ENCODE measurements at regions not wholly inside any gene's neighbourhood (a gene's known extent, or its start where the extent isn't known, plus 50 kb on each side); places are given as distances from the start of the nearest gene placed in this dataset.

GRCh38 chrX:116823677-116824076 is 360.9 kb upstream of the CT83 start:
- intact Hi-C loops (cut with micrococcal nuclease) = no loop called here
- no peaks in the 10 kb centered on the region for H3K4me1 ChIP-seq (ENCODE audit: control insufficient read depth in 1 of 2, insufficient read depth in 2 of 2, low read length in 2 of 2)
- H3K9me3 ChIP-seq (ENCODE audit: control insufficient read depth in 1 of 2, insufficient read depth in 1 of 2, low read depth in 1 of 2, low read length in 2 of 2) = no peaks in the 10 kb centered on the region
- no peak for TF ChIP-seq MAX (IDR thresholded peaks at IDR 0.05)
- no peak for TF ChIP-seq EZH2 (IDR thresholded peaks at IDR 0.05)
- no peak for TF ChIP-seq ZFX (IDR thresholded peaks at IDR 0.05)
- no peak for TF ChIP-seq SIN3A (IDR thresholded peaks at IDR 0.05; ENCODE audit: low read depth)
- no peak for TF ChIP-seq EZH2phosphoT487 (IDR thresholded peaks at IDR 0.05; ENCODE audit: borderline replicate concordance)
- TF ChIP-seq TCF7L2 (IDR thresholded peaks at IDR 0.05; ENCODE audit: borderline replicate concordance, extremely low read depth, insufficient read depth, insufficient read length) = no peak
- no peak for TF ChIP-seq ELF1 (IDR thresholded peaks at IDR 0.05; ENCODE audit: borderline replicate concordance, low read depth)
- TF ChIP-seq RAD21 (IDR thresholded peaks at IDR 0.05; ENCODE audit: low read depth) = no peak
- no peak for TF ChIP-seq FOSL1 (IDR thresholded peaks at IDR 0.05; ENCODE audit: low read depth)
- TF ChIP-seq ZNF274 (IDR thresholded peaks at IDR 0.05; ENCODE audit: low read depth, low read length) = no peak
- TF ChIP-seq EGR1 (IDR thresholded peaks at IDR 0.05; ENCODE audit: low read depth) = no peak
- BruUV-seq (replicated peaks) = no TSS peak
- POLR2A ChIA-PET = no interaction called here
- no peaks in the 10 kb centered on the region for H4K20me1 ChIP-seq (ENCODE audit: insufficient read depth)
- no peak overlapping the region for H3K9ac ChIP-seq (ENCODE audit: low read length)
- no peak for ATAC-seq
- no peak overlapping the region for H3K4me3 ChIP-seq (replicated peaks in 1 of 2; ENCODE audit: low read depth in 1 of 2, low read length in 2 of 2)
- CTCF ChIA-PET = no interaction called here
- no peaks in the 10 kb centered on the region for H3K27me3 ChIP-seq (ENCODE audit: insufficient read depth, low read length)
- RAD21 ChIA-PET (ENCODE audit: low non-redundant PET in 1 of 2, low total read pairs in 2 of 2, uncharacterized antibody in 2 of 2, unreplicated experiment in 2 of 2) = no interaction called here
- no peaks in the 10 kb centered on the region for H3K36me3 ChIP-seq (ENCODE audit: control insufficient read depth in 1 of 2, insufficient read depth in 2 of 2, low read length in 2 of 2)
- DNase-seq (ENCODE audit: low read depth, low spot score) = no peak
- no peak overlapping the region for H3K27ac ChIP-seq (ENCODE audit: low read depth, low read length)
- H2AFZ ChIP-seq (ENCODE audit: low read depth, low read length, poor library complexity, severe bottlenecking) = no peak overlapping the region
- H3K79me2 ChIP-seq (ENCODE audit: insufficient read depth, low read length) = no peaks in the 10 kb centered on the region
- no peak overlapping the region for H3K4me2 ChIP-seq (ENCODE audit: low read length)
- H3K9me2 ChIP-seq (ENCODE audit: insufficient read depth) = no peaks in the 10 kb centered on the region

GRCh38 chrX:116806288-116806802 is 343.6 kb upstream of the CT83 start:
- H4K20me1 ChIP-seq (ENCODE audit: insufficient read depth) = no peaks in the 10 kb centered on the region
- H3K9me3 ChIP-seq (ENCODE audit: control insufficient read depth in 1 of 2, insufficient read depth in 1 of 2, low read depth in 1 of 2, low read length in 2 of 2) = no peaks in the 10 kb centered on the region
- no peaks in the 10 kb centered on the region for H3K4me1 ChIP-seq (ENCODE audit: control insufficient read depth in 1 of 2, insufficient read depth in 2 of 2, low read length in 2 of 2)
- no peaks in the 10 kb centered on the region for H3K79me2 ChIP-seq (ENCODE audit: insufficient read depth, low read length)
- no peak overlapping the region for H2AFZ ChIP-seq (ENCODE audit: low read depth, low read length, poor library complexity, severe bottlenecking)
- intact Hi-C loops (cut with micrococcal nuclease) = no loop called here
- POLR2A ChIA-PET = no interaction called here
- H3K9ac ChIP-seq (ENCODE audit: low read length) = no peak overlapping the region
- H3K27me3 ChIP-seq (ENCODE audit: insufficient read depth, low read length) = no peaks in the 10 kb centered on the region
- BruUV-seq (replicated peaks) = no TSS peak
- no peak for ATAC-seq
- TF ChIP-seq YY1 (IDR thresholded peaks at IDR 0.05; ENCODE audit: extremely low read depth, insufficient replicate concordance, low read depth, low read length) = no peak
- TF ChIP-seq SP1 (IDR thresholded peaks at IDR 0.05; ENCODE audit: low read depth) = no peak
- TF ChIP-seq EZH2phosphoT487 (IDR thresholded peaks at IDR 0.05; ENCODE audit: borderline replicate concordance) = no peak
- TF ChIP-seq EZH2 (IDR thresholded peaks at IDR 0.05) = no peak
- no peak for TF ChIP-seq RAD21 (IDR thresholded peaks at IDR 0.05; ENCODE audit: low read depth)
- TF ChIP-seq CTCF (IDR thresholded peaks at IDR 0.05 in 2 of 3, conservative IDR thresholded peaks at IDR 0.05 in 1 of 3; ENCODE audit: borderline replicate concordance in 1 of 3, insufficient read depth in 1 of 3, low read depth in 2 of 3, low read length in 2 of 3) = no peak
- TF ChIP-seq TCF7L2 (IDR thresholded peaks at IDR 0.05; ENCODE audit: borderline replicate concordance, extremely low read depth, insufficient read depth, insufficient read length) = no peak
- no peak for TF ChIP-seq ZBTB33 (IDR thresholded peaks at IDR 0.05; ENCODE audit: extremely low read depth, insufficient replicate concordance, low read length)
- no peak for TF ChIP-seq POLR2A (IDR thresholded peaks at IDR 0.05; ENCODE audit: borderline replicate concordance, extremely low read depth, insufficient read depth, insufficient read length)
- no peak for TF ChIP-seq ZFX (IDR thresholded peaks at IDR 0.05)
- H3K4me3 ChIP-seq (replicated peaks in 1 of 2; ENCODE audit: low read depth in 1 of 2, low read length in 2 of 2) = no peak overlapping the region
- no peak overlapping the region for H3K27ac ChIP-seq (ENCODE audit: low read depth, low read length)
- CTCF ChIA-PET = no interaction called here
- no peaks in the 10 kb centered on the region for H3K36me3 ChIP-seq (ENCODE audit: control insufficient read depth in 1 of 2, insufficient read depth in 2 of 2, low read length in 2 of 2)
- no peak overlapping the region for H3K4me2 ChIP-seq (ENCODE audit: low read length)
- no peaks in the 10 kb centered on the region for H3K9me2 ChIP-seq (ENCODE audit: insufficient read depth)
- RAD21 ChIA-PET (ENCODE audit: low non-redundant PET in 1 of 2, low total read pairs in 2 of 2, uncharacterized antibody in 2 of 2, unreplicated experiment in 2 of 2) = no interaction called here
- DNase-seq (ENCODE audit: low read depth, low spot score) = no peak

Data from HCT116 (cell line).